GM23338 (cell line): ENCODE measurements at regions not wholly inside any gene's neighbourhood (a gene's known extent, or its start where the extent isn't known, plus 50 kb on each side); places are given as distances from the start of the nearest gene placed in this dataset.

Experiments
- TF ChIP-seq, protein P1 (sequence below): IDR thresholded peaks from one replicate; pipeline ENCODE4 v1.6.1; 2018; ENCODE audit warnings: antibody characterized with exemption; ENCODE audit not compliant: unreplicated experiment
- TF ChIP-seq, protein P2 (sequence below), 2 experiments: fragments of 200-600 bp in 1 of 2; sonication (generic) in 1 of 2; conservative IDR thresholded peaks; 2 replicates each; pipeline versions ENCODE4 v1.5.1 to v1.6.1; 2016 to 2017; ENCODE audit warnings: antibody characterized with exemption in 2 of 2, low read depth in 2 of 2, mild to moderate bottlenecking in 2 of 2, moderate library complexity in 1 of 2

GRCh38 chr6:90877616-90878015 lies 290.7 kb upstream of the MAP3K7 start:
- TF ChIP-seq, protein P1, sequence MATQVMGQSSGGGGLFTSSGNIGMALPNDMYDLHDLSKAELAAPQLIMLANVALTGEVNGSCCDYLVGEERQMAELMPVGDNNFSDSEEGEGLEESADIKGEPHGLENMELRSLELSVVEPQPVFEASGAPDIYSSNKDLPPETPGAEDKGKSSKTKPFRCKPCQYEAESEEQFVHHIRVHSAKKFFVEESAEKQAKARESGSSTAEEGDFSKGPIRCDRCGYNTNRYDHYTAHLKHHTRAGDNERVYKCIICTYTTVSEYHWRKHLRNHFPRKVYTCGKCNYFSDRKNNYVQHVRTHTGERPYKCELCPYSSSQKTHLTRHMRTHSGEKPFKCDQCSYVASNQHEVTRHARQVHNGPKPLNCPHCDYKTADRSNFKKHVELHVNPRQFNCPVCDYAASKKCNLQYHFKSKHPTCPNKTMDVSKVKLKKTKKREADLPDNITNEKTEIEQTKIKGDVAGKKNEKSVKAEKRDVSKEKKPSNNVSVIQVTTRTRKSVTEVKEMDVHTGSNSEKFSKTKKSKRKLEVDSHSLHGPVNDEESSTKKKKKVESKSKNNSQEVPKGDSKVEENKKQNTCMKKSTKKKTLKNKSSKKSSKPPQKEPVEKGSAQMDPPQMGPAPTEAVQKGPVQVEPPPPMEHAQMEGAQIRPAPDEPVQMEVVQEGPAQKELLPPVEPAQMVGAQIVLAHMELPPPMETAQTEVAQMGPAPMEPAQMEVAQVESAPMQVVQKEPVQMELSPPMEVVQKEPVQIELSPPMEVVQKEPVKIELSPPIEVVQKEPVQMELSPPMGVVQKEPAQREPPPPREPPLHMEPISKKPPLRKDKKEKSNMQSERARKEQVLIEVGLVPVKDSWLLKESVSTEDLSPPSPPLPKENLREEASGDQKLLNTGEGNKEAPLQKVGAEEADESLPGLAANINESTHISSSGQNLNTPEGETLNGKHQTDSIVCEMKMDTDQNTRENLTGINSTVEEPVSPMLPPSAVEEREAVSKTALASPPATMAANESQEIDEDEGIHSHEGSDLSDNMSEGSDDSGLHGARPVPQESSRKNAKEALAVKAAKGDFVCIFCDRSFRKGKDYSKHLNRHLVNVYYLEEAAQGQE: no peak
- TF ChIP-seq, protein P2, sequence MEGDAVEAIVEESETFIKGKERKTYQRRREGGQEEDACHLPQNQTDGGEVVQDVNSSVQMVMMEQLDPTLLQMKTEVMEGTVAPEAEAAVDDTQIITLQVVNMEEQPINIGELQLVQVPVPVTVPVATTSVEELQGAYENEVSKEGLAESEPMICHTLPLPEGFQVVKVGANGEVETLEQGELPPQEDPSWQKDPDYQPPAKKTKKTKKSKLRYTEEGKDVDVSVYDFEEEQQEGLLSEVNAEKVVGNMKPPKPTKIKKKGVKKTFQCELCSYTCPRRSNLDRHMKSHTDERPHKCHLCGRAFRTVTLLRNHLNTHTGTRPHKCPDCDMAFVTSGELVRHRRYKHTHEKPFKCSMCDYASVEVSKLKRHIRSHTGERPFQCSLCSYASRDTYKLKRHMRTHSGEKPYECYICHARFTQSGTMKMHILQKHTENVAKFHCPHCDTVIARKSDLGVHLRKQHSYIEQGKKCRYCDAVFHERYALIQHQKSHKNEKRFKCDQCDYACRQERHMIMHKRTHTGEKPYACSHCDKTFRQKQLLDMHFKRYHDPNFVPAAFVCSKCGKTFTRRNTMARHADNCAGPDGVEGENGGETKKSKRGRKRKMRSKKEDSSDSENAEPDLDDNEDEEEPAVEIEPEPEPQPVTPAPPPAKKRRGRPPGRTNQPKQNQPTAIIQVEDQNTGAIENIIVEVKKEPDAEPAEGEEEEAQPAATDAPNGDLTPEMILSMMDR (conservative IDR thresholded peaks at IDR 0.05; ENCODE audit: low read depth in 2 of 2): no peak
